GM21447 (cell line): ENCODE measurements at regions not wholly inside any gene's neighbourhood (a gene's known extent, or its start where the extent isn't known, plus 50 kb on each side); places are given as distances from the start of the nearest gene placed in this dataset.

ENCODE experiments used
- ATAC-seq: cut with Tn5 transposase; IDR thresholded peaks from one replicate; pipeline ENCODE4 v1.9.1; 2021; ENCODE audit not compliant: unreplicated experiment

DNA sequence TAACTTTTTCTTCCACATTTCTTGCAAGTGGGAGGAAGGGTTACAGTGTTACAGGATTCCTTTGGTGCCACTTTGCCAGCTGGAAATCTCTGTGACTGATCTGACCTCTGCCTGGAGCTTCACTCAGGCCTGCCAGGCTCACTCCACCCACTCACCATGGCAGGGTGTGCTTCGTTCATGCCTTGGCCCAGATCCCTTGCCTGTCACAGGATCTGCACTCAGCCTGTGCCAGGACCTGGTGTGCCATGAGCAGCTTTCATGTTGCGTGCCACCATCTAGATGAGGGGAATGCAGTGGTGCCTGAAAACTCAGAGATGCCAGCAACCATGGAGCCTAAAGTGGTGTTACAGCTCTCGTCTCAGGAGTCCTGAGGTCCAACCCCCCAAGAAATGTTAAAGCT is 2596.4 kb downstream of the PCDH7 start:
- ATAC-seq: no peak

DNA sequence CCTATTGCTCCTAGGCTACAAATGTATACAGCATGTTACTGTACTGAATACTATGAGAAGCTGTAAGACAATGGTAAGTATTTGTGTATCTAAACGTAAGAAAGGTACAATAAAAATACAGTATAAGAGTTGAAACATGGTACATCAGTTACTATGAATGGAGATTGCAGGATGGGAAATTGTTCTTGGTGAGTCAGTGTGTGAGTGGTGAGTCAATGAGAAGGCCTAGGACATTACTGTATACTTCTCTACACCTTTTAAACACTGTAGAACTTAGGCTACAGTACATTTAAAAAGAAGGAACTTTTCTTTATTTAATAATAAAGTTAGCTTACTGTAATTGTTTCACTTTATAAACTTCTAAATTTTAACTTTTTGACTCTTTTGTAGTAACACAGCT is 2603.2 kb downstream of the PCDH7 start:
- ATAC-seq: no peak

DNA sequence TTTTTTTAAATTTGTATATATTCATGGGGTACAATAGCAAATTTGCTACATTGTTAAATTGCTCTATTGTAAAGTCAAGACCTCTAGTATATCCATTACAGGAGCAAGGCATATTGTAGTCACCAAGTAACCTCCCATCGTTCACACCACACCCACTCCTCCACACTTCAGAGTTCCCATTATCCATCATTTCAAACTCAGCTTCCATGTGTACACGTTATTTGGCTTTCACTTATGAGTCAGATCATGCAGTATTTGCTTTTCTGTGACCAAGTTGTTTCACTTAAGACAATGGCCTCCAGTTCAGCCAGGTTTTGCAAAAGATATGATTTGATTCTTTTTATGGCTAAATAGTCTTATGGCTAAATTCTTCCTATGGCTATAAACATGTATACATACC is 2614.2 kb downstream of the PCDH7 start:
- no peak for ATAC-seq

DNA sequence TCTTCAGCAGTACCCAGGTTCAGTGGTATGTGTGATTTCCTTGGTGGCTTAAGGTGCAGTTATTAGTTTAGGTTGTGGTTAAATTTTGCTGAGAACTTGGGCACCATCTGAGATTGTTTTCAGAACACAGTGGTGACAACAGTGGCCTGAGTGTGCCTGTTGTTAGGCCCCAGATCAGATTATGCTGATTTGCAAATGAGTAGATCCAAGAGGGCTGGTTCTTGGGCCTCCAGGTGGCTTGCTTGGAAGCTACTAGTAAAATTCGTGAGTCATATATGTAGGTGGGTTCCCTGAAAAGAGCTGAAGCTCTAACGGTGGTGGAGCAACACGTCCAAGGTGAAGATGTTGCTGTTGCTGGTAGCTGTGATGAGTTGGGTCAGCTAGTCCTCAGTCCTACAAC is 2619.6 kb downstream of the PCDH7 start:
- ATAC-seq: no peak

DNA sequence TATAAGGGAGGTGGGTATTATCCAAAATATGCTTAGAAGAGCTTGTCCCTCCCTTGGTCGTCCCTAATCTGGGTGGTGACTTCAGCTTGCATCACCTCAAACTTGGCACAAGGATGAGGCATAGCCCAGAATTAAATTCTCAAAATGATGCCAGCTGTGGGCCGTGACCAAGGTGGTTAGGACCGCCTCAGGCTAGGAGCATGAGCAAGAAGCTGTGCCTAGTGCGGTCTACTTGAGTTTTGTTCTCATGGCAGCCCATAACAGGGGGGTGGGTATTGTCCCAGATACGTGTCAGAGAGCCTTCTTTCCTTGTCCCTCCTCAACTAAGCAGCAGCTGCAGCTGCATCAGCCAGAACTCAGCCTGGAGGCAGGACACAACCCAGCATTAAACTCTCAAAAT is 2620.0 kb downstream of the PCDH7 start:
- ATAC-seq: no peak

DNA sequence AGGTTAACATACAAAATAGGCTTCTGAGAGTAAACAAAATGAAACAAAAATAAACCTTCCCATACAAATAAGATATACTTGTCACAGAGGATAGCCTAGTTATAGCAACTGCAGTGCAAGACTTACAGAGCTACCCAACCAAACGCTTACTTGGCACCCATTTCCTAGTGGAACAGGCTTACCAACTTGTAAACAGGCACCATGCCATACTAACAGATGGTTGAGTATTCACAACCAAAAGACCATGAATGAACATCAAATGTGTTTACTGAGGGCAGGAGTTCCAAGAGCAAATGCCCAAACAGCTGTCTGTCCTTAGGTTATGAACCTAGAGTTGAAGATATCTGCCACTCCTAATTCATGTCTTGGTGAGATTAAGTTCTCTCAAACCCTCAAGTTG is 2629.2 kb downstream of the PCDH7 start:
- no peak for ATAC-seq

DNA sequence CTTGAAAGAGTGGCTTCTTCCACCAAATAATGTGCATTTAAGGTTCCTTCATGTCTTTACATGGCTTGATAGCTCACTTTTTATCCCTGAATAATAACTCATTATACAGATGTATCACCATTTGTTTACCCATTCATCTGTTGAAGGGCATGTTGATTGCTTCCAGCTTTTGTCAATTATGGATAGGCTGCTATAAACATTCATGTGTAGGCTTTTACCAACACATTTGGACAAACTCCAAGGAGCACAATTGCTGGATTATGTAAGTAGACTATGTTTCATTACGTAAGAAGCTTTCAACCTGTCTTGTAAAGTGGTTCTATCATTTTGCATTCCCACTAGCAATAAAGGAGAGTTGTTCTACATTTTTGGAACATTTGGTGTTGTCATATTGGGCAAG is 2637.0 kb downstream of the PCDH7 start:
- ATAC-seq: no peak

DNA sequence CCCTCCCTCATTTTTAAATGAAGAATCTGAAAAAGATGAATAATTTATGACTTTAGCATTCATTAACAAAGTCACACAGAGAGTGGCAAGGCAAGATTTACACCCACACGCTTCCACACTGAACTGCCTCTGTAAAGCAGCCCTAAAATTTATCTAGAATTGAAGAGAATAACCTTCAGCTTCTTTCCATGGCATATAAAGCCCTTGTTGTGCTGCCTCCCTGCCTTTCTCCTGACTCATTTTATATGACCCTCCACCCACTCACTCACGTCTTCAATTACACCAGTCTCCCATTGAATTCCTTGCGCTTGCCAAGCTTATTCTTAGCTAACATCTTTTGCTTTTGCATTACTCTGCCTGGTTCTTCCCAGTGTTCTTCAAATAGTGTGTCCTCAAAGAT is 2649.3 kb downstream of the PCDH7 start:
- no peak for ATAC-seq

DNA sequence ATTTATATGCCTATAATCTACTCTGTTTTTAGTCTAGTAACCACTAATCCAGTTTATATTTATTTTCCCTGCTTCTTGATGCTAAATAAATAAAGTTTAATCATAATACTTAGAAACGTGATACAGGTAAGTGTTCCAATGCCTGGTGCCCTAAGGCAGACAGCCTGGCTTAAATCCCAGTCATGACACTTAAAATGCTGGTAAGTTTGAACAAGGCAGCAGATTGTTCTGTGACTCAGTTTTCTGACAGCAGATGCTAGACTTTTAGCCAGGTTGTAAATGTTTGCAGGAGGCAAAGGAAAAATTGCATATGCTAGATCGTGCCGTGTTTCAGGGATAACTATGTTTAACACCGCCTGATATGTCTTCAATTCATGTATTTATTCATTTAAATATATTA is 2661.6 kb downstream of the PCDH7 start:
- ATAC-seq: no peak

DNA sequence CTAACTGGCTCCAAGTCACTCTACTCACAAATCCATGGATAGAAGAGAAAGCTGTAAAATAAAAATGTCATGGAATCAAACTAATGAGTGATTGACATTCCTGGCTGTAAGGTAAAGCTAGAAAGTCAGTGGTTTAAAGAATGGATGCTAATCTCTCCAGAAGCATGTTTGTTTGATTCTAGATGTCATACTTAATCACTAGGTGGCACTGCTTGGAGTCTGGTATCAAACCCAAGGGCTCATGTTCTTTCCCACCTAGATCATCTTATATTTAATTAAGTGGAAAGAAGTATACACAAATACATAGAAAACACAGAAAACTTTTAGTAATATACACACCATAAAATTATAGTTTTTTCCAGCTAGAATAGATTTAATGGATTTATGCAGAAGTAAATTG is 2666.6 kb downstream of the PCDH7 start:
- ATAC-seq: no peak

DNA sequence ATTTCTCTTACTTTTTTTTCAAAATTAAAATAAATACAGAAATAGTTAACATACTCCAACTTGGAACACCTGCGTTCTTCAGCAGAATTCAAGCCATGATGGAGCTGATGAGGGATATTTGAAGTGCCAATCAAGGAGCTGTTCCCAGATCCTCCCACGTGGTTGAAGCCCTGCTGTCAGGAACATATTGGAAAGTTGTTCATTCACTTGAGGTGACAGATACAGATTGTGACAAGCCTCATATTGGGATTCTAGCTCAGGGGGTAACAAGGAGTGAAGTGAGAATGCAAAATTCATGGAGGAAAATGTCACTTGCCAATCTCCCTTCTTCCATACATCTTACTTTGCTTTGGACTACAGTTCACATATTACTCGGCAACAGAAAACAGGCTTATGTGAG is 2670.8 kb downstream of the PCDH7 start:
- no peak for ATAC-seq

DNA sequence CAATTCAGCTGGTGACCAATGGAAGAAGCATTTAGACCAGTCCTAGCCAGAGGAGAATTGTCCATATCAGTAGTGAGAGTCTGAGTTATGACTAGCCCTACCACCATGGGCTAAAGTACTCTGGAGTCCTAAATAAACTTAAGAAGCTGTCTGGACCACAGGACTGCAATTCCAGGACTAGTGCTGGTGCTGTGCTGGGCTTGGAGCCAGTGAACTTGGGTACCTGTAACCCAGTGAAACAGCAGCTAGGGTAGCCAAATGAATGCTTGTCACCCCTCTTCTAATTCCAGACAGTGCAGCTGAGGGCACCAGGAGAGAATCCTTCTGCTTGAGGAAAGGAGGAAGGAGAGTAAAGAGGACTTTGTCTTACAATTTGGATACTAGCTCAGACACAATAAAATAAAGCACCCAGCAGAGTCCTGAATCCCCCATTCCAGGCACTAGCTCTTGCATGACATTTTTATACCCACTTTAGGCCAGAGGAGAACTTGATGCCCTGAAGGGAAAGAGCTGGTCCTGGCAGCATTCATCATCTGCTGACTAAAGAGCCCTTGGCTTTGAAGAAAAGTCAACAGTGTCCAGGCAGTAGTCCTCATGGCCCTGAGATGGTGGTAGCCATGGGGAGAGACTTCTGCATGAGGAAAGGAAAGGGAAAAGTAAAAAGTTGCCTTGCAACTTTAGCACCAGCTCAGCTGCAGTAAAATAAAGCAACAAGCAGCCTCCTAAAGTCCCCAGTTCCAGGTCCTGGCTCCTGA is 2675.7 kb downstream of the PCDH7 start:
- no peak for ATAC-seq

DNA sequence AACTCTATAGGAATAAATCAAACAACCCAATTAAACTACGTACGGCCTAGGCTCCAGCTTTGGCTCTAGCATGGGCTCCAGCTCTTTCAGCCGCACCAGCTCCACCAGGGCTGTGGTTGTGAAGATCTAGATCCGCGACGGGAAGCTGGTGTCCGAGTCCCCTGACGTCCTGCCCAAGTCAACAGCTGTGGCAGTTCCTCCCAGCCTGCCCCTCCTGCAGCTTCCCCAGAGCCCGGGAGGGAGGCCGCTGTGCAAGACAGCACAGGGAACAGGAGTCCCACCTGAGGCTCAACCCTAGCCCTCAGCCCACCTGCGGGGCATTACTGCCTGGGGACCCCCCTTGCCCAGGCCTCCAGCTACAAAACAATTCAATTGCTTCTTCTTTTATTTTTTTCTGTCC is 2680.3 kb downstream of the PCDH7 start:
- ATAC-seq: no peak

DNA sequence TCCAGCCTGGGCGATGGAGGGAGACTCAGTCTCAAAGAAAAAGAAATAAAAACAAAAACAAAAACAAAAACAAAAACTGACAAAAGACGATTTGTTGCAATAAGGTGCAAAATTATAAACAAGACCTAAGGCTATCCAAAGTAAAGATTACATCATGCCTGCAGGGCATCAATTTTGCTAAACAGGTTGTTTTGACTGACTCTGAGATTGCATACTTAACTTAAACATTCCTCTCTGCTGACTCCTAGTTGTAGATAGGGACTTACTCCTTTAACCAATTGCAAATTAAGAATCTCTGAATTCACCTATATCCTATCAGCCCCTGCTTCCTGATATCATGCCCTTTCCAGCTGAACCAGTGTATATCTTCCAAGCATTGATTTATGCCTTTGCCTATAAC is 2687.3 kb downstream of the PCDH7 start:
- ATAC-seq: no peak

DNA sequence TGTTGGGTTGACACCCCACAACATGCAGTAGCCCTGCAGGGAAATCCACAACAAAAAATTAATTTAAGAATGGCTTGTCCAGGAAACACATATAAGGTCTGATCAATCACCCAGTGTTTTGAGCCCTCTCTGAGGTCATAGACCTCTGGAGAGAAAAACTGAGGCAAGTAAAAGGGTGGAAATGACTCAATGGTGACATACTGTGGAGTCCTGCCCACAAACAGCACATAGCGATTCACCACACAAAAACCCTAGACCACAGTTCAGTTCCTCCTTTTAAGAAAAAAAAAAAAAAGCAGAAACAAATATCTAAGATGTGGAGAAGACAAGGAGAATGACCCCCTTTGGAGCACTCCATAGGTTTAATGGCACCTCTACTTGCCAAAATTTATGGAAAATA is 2691.0 kb downstream of the PCDH7 start:
- ATAC-seq: no peak

DNA sequence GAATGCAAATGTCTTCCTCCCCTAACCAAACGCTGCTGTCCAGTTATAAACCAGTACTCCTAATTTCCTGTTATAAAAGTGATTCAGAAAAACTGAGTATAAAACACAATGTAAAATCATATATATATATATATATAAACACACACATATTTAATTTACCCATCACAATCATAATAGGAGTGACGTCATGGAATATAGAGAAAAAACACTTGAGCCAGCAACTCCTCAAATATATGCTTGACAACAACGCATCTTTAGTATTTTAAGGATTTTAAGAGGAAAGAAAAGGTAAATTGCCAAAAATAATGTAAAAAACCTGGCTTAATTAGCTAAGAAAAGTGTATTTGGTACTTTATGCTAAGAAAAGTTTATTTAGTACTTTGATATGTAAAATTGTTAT is 2701.7 kb downstream of the PCDH7 start:
- ATAC-seq: no peak

DNA sequence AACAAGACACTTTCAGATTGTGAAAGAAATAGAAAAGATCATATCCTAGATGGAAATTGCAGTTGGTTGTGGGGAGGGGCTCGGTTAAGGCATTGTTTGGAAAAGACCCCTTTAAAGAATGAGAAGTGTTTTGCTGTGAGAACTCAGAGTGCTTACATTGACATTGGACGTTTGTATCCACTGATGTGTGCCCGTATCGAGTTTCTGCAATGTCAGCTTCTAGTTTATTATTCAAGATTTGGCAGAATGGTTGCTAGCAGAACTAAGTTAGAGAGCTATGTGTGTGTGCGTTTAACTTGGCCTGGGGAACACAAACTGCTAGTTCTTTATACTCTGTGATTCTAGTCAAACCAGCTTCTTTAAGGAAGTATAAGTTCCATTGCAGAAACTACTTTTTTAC is 2702.5 kb downstream of the PCDH7 start:
- no peak for ATAC-seq

DNA sequence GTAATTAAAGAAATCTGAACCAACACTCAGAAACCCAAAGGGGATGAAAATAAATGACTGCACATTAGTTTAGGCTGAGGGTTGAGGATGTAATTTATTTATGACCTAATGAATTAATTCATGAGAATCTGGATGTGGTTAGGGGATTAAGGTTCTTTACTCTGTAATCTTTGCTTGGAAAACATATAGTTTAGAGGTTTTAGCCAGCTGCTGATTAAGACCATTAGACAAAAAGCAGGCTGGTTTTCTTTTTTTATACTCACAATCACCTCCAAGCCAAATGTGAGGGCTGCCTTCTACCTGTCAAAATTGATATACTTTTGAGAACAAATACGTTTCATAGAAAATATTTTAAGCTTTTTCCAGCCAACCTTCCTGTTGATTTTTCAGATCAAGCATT is 2705.8 kb downstream of the PCDH7 start:
- no peak for ATAC-seq

DNA sequence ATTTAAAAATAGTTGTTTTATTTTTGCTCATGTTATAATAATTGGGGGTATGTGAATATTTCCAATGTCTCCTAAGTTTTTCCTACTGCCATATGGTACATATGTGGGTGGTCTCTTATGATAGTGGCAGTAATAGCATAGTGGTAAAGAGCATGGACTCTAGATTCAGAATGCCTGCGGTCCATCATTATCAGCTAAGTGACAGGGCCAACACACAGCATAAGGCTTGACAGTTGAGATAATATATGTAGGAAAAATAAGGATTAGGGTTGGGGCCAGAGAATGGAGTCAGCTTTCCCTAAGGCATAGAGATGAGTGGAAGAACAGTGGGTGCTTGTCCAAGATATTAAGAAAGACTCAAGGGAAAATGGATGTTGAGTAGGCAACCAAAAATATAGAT is 2707.5 kb downstream of the PCDH7 start:
- no peak for ATAC-seq

DNA sequence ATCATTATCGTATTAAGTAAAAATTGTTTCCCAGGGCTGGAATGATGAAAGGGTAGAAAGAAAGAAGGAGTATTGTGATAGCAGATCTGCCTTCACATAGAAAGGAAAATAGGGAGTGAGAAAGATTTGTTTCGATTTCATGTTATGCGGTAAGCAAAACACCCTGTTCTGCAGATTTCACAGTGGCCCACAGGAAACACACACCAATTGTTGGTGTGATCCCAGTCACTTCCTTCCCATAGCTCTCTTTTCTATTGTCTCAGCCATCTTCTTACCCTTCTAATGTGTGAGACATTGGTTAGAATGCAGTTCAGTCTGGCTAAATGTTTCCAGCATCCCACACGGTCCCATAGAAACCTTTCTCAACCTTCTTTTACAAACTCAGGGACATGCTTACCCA is 2709.8 kb downstream of the PCDH7 start:
- no peak for ATAC-seq

DNA sequence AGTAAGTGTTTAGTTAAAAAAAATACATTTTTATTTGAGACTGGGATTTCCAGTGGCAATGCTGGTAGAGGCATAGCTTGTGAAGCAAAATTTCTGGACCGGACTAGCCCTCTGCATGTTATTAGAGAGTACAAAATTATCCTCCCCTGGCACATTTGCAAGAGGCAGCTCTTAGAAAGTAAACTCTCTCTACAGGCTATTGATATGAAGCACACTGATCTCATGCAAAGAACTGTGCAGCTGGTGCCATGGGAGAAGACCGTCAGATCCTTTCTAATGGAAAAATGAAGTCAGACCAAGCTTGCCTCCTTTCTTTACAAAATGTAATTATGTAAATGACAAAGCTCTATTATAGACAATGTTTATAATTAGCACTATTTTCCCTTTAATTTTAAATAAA is 2717.2 kb downstream of the PCDH7 start:
- ATAC-seq: no peak

DNA sequence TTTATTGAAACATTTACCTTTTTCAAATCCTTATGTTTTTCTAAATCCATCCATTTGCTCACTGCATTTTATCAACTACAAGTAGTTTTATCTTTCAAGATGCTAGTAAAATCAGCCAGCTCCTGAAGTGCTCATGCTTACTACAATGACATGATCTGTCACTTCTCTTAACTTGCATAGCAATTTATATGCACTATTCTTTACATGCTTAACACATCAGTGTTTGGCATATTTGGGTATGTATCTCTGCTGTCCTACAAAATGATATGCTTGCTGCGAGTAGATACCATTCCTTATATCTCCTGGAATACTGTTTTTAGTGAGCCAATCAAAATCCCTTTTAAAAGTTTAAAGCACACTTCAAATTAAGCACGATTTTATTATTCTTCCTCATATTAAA is 2726.8 kb downstream of the PCDH7 start:
- ATAC-seq: no peak

DNA sequence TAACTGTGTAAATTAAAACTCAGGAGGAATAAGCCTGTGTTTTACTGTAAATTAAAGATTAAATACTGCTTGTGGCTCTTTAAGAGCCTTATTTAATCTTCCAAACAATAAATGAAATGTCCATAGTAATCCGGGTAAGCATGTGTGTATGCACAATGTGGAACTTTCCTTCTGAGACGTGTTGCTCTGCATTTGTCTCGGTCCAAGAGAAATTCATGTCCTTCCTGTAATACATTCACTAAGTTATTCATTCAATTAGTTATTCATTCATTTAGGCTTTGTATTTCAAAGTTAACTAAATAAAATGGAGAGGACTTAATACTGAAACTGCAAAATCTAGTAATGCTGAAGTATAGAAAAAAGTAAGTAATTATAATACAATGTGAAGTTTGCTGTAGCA is 2728.8 kb downstream of the PCDH7 start:
- ATAC-seq: no peak

DNA sequence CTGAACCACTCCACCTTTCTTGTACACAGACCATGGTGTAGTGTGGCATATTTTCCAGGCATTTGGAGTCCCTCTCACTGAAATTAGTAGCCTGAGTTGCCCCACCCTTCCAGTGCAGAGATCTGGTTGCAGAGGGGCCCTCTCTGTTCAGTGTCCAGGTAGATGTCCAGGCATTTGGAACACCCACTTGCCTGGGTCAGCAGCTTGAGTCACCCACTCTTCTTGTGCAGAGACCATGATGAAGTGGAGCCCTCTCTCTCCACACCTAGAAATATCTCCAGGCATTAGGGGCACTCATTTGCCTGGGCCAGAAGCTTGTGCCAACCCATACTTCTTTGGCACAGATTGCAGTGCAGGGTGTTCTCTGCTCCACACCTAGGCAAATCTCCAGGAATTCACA is 2733.3 kb downstream of the PCDH7 start:
- ATAC-seq: no peak
